ENCODE measurements at regions not wholly inside any gene's neighbourhood (a gene's known extent, or its start where the extent isn't known, plus 50 kb on each side); places are given as distances from the start of the nearest gene placed in this dataset.

DNA sequence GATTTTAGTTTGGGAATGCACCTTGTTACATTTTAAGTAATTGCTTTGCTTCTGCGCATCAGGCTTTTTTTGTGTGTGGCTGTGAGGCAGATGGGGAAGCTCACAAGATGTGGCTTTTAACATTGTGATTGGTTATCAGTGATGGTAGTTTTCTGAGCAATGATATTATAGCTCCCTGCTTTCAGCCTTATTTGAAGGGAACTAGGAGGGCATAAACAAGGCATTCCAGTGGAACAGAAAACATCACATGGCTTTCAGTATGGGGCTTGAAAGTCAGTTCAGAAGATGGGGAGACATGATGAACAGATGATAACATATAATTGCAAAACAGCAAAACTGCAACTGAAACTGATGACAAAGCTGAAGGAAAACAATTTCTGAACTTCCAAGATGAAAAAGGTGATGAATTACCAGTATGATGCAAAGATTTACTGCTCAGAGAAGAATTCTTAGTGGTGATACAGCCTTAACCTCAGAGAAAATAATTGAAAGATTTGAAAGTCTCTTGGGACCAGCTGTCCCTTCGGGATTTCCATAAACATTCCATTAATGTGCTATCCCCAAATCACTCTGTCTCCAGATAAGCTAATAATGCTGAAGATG lies 439.7 kb downstream of the RND3 start:
- DNase-seq (ENCODE audit: low spot score): no peak
- intact Hi-C loops (cut with DNase I): no loop called here

DNA sequence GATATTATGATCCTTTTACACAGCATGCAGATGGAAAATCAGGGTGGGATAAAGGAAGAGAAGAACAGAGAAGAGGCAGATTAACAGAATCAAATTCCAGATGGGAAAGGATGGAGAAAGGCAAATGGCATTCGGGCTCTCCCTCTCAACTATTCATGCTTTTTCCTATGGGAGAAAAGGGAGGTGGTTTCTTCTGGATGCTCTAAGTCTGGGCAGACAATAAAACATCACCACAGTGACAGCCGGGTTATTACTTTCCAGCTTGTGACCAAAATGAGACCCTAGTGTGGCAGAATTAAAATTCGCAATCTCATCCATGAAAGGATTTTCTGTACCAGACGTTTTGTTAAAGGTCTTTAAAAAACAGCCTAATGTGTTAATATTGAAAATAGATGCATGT lies 440.7 kb downstream of the RND3 start:
- no peak for DNase-seq (ENCODE audit: low spot score)
- intact Hi-C loops (cut with DNase I): no loop called here

DNA sequence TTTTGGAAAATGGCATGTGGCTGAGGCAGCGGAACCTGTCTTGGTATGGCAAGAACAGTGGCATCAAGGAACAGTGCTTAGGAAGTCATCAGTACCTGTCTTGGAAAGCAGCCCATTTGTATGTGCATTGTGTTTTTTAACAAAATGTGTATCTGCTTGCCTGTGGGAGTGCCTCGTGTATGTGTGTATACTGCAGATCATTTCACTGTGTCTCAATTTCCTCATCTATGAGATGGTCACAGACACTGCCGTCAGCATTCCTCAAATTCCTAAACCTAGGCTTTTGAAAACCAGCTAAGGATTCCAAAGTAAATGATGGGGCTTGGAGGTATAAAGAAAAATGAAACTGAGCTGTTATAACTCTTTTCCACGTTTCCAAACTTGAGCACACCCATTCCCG lies 441.3 kb downstream of the RND3 start:
- DNase-seq (ENCODE audit: low spot score): no peak
- intact Hi-C loops (cut with DNase I): no loop called here

DNA sequence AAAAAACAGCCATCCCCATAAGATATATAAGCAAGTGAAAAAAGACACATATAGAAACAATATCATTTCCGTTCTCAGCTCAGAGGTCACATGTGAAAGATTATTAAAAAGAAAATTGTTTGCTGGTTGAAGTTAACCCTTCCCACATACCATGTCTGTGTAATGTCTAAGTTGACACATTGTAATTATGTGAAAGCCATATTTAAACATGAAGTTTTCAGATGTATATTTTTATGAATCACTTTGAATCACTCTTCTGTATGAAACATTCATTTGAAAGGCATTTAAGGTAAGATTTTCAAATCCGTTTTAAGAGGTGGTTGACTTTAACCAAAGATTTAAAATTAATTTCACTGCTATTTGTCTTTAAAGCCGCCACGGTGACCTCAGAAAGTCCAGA lies 441.9 kb downstream of the RND3 start:
- intact Hi-C loops (cut with DNase I): no loop called here
- DNase-seq (ENCODE audit: low spot score): no peak

DNA sequence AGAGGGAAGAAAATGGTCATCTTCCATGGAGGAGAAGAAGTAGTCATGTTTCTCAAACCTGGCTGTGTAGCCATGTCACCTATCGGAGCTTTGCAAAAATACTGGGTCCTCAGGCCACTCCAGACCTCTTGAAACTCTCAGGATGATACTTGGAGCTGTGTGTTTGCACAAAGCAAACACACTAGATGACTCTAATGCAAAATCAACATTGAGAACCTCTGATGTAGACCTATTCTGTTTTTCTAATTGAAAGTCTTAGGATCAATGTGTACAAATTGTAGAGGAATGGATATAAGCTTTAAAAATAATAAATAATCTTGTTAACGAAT lies 444.3 kb downstream of the RND3 start:
- DNase-seq (ENCODE audit: low spot score): no peak
- intact Hi-C loops (cut with DNase I): no loop called here

DNA sequence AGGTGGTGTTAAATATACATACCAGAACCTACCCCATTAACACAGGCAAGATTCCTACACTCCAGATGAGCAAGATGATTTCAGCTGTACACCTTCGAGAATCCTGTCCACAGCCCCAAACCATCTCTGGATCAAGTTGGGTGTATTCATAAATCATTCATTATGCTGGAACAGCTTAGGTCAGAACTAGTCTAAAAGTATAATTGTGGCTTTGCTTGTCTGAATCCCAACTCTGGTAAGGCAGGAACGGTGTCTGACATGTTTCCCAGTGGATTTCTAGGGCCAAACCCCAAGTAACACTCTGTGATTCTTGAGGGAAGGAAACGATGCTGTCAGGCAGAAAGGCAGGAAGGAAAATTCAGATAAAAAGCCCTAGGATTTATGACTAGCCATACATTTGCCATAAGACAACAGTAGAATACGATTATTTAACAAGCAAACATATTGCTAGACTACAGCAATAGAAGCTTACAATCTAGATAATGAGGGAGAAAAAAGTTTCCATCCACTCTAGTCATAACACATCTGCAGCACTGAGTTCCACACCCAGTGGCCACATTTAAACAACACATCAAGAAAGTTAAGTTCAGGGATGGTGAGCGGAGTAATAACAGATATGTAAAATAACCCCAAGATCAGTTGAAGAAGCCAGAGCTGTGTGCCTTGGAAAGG lies 444.8 kb downstream of the RND3 start:
- intact Hi-C loops (cut with DNase I): no loop called here
- no peak for DNase-seq (ENCODE audit: low spot score)

DNA sequence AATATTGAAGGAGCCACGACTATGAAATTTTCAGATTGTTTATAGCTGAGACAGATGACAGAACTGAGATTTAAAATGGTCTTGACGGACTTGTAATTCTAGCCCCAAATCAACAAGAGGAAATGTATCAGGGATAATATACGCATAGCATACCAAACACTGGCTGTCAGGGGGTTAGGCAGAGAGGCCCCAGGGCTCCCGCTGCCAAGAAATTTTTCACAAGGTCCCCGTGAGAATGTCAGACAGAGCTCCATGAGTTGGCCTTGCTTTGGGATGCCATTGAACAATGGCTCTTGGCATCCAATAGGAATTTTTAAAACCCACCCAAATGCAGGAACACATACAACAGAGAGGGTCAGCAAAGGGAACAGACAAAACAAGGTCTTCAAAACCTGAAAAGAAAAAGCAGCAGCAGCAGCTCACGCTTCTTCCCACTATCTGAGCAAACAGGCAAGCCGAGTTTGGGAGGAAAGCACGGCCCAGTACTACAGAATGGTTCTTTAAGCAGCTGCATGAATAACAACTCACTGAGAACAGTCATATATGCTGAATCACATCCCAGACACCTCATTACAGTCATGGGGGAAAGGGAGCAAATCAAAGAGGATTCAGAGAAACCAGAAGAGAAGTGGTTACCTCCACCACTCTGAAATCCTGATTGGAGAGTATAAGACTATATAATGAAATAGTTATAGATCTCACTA lies 445.6 kb downstream of the RND3 start:
- intact Hi-C loops (cut with DNase I): no loop called here
- no peak for DNase-seq (ENCODE audit: low spot score)

DNA sequence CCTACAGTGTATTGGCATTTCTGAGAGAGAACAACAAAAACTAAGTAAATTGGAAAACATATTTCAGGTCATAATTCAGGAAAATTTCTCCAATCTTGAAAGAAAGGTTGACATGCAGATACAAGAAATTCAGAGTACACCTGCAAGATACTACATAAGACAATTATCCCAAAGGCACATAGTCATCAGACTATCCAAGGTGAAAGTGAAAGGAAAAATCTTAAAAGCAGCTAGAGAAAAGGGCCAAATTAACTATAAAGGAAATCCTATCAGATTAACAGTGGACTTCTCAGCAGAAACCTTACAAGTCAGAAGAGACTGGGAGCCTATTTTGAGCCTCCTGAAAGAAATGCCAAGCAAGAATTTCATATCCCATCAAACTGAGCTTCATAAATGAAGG lies 449.0 kb upstream of the MMADHC start:
- intact Hi-C loops (cut with DNase I): no loop called here
- no peak for DNase-seq (ENCODE audit: low spot score)

DNA sequence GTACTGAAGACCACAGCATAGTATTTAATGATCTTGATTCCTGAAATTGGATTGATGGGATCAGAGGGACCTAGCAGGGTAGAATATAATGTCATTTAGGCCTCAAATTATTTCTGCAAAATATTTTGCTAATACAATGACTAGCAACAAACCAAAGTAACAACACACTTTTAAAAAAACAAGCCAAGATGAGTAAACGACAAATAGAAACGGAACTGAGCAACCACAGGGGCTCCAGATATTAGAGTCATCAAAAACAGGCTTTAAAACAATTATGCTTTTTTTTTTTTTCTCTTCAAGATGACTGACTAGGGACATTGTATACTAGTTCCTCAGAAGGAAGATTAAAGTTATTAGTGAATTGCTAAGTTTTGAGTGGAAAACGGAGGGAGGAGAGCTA lies 447.1 kb upstream of the MMADHC start:
- intact Hi-C loops (cut with DNase I): no loop called here
- DNase-seq (ENCODE audit: low spot score): no peak

DNA sequence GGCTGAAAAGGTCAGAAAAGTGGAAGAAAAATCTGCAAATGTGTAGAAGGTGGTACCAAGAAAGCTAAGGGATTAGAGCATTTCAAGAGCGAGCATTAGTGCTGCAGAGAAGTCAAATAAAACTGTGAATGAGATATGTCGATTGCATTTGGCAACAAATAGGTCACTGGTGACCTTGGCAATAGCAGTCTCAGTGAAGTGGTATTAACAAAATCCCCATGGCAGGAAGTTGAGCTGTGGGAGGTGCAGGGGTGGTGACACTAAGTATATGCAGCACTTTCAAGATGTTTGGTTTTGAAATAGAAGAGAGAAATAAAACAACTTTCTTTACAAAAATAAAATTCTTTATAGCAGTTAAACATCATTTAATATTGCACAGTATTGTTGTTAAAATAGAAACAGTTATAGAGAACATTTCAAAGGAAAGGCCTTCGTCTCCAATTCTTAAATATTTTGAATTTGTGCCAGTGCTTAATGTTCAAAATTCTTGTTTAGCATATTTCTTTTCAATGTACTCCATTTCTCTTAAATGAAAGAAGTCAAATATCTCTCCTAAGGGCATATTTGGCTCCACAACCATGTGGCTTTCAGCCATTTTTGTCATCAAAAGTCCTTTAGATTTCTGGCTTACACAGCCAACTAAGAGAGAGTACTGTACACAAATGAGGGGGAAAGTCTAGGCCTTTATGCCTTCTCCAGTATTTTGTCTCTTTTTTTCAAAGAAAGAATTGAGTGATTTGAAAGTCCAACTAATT lies 443.0 kb upstream of the MMADHC start:
- no peak for DNase-seq (ENCODE audit: low spot score)
- intact Hi-C loops (cut with DNase I): no loop called here

DNA sequence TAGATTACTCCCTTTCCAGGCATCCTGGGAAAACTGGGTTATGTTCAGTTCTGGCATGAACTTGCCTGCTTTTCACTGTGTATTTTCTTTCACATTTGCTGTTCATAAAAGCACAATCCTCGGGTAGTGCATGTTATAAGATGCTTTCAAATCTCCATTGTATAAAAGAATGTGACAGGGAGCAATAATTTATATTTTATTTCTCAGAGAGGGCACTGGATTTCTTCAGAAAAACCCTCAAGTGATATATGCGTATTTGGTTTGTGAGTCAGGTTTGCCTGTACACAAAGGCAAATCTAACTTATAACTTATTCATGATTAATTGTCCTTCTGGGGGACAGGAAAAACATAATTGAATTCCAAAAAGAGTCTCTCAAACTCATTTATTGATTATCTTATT lies 440.7 kb upstream of the MMADHC start:
- intact Hi-C loops (cut with DNase I): no loop called here
- DNase-seq (ENCODE audit: low spot score): no peak

DNA sequence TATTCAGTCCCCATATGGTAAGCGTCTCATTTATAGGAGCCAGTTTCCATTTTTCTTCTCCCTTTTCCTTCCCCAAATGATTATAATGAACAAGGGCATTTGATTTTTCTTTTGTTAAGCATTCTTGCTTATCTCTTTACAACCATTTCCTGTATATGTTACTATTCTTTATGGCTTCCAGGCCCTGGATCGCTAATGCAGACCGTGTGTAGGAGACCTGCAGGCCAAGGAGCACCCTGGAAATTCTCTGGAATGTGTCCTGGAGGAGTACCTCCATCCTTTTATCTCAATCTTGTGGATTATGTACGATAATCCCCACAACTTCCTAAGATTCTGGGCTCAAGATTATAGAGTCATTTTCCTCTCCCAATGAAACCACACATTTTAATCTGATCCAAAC lies 439.6 kb upstream of the MMADHC start:
- intact Hi-C loops (cut with DNase I): no loop called here
- DNase-seq (ENCODE audit: low spot score): no peak

DNA sequence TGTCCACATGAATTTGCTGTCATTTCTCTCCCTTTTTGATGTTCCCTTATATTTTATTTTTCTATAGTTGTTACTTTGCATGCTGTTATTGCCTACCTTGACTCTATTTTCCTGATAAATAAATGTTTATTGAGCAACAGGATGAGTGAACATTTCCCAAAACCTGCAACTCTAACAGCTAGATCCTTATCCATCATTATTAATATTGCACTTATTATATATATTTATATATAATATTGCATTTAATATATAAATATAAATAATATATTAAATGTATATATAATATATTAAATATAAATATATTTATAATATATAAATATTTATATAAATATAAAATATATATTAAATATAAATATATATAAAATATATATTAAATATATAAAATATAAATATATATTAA lies 436.1 kb upstream of the MMADHC start:
- DNase-seq (ENCODE audit: low spot score): no peak

DNA sequence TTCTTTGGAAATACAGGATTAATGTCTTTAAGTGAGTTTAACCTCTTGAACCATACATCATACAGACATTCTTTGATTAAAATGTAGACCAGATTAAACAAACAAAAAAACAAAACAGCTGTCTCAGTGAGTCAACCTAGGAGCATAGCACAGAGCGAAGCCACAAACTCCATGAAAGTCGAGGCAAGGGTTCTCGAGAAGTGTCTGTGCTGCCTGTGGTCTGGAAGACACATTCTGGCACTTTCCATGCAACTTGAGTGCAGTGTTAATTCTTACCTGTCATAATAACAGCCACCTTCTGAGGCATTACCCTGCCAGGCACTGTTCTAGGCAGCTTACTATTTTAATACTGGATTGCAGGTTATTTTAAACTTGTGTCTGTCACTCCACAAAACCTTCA lies 435.5 kb upstream of the MMADHC start:
- intact Hi-C loops (cut with DNase I): no loop called here
- DNase-seq (ENCODE audit: low spot score): no peak

More for the DNA sequence above, 436.1 kb upstream of the MMADHC start:
- intact Hi-C loops (cut with DNase I): no loop called here

DNA sequence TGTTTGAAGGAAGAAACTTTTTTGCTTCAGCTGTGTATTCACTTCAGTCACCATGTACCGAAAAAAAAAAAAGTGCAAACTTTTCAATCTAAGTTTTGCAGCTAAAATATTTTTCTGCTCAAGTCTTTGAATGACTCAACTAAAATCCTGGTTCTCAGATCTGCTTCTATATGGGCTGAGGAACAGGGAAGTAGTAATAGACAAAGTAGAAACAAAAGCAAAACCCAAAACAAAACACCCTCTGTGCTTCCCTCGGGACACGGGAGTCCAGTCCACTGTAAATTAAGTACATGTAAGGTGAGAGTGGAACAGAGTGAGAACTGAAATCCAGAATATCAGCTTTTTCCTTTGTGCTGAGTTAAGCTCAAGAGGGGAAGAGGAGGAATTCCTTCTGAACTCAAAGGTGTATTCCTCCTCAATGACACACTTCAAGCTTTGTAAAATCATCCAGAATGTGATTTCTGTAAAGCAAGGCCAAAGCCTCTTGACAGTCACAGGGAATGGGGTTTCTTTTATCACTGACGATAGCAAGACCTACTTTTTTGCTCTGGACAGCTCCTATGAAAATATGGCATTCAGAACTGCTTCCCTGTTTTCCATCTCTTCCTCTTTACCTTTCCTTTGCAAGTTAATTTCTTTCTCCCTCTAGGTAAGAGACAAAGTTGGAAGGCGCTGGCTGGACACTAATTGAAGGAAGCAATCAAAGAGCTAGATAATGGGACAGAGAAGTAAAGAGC lies 433.5 kb upstream of the MMADHC start:
- intact Hi-C loops (cut with DNase I): no loop called here
- no peak for DNase-seq (ENCODE audit: low spot score)

DNA sequence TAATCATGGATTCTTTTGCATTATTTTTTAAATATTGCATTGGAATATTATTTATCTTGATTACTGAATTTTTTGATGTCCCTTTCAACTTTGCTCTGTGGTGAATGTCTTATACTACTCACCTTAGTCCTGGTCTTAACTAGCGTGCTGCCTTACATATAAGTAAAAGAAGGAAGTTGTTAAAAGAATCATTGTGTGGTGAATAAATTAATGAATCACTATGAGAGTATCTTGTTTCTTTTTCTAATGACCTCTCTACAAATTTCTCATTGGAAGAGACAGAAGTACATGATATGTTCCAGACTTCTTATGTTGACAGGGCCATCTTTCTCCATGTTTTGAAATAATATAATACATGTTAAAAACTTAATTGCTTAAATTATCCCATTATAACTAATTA lies 432.6 kb upstream of the MMADHC start:
- intact Hi-C loops (cut with DNase I): no loop called here
- DNase-seq (ENCODE audit: low spot score): no peak

DNA sequence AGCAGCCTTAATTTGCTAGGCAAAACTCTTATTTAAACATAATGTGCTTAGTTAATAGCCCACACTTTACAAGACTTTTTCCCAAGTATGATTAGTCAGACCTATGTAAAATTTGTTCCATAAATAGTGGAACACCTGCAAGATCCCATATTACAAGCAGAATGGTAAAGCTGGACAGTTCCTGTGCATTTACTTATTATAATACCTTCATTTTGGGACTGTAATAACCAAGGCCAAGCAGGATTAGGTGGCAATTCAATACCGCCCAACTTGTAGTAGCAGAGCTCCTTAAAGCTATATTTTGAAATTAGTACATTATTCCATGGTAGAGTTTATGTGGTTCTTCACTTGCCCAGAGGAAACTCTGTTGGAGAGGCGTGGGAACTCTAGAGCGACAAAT lies 431.5 kb upstream of the MMADHC start:
- intact Hi-C loops (cut with DNase I): no loop called here

DNA sequence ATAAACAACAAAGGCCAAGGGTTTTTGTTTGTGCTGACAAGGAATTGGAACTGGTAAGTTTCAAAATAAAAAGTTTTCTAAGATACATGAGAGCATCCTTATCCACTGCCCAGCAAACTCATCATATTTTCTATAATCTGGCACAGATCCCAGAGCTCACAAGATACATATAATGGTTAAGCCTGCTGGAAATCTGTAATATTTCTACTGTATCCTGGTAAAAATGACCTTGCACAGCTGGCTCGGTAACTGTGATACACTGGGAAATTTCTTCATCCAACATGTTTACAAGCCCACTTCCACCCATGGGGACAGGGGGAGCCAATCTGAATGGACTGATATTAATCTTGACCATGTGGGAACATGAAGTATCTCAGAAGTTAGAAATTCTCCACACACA lies 425.4 kb upstream of the MMADHC start:
- intact Hi-C loops (cut with DNase I): no loop called here
- no peak for DNase-seq (ENCODE audit: low spot score)

More for the DNA sequence above, 431.5 kb upstream of the MMADHC start:
- DNase-seq (ENCODE audit: low spot score): no peak

DNA sequence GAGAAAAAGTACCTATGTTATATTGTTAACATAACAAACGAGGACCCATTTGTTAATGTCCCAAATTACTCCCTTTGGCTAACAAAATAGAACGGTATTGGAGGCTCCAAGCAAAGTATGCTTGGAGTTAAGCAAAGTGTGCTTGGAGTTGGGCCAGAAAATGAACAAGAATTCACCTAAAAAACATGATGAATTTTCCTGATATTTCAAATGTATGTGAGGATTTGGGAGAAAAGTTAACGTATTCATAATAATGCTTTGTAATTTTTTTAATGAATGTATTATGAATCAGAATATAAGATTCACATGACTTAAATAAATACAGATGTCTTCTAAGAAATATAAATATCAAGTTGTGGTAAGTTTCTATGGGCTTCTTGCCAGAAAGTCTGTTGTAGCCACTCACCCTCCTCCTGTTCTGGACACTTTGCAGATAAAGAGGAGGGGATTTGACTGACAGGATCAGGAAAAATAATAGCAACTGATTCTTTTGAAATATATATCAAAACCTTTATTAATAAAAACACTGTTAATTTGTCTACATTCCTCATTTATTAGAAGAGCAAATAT lies 423.7 kb upstream of the MMADHC start:
- no peak for DNase-seq (ENCODE audit: low spot score)
- intact Hi-C loops (cut with DNase I): no loop called here

DNA sequence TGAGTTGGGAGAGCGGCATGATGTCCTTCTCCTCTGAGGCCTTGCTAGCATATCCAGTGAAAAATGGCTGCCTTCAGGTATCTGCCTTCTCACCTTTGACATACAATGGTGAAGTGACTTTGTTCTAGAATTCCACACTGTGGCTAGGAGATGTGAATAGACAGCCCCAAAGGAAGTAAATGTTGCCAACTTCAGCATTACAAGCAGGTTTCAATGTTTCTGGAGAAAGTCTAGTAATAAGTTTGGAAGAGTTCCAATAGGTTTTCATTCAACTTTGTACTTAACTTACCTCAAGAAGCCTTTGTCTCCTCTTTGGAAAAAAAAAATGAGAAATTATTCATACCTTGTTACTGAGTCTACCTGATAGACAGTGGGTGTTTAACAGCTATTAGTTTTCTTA lies 421.3 kb upstream of the MMADHC start:
- DNase-seq (ENCODE audit: low spot score): no peak
- intact Hi-C loops (cut with DNase I): no loop called here
